HL-60 (cell line): ENCODE measurements at regions not wholly inside any gene's neighbourhood (a gene's known extent, or its start where the extent isn't known, plus 50 kb on each side); places are given as distances from the start of the nearest gene placed in this dataset.

ENCODE experiments used
- DNase-seq, 2 experiments: peaks; one replicate each; pipeline ENCODE4 v3.0.0-alpha.2; 2010 to 2020; ENCODE audit warnings: low read depth in 1 of 2, low spot score in 1 of 2
- H3K27ac ChIP-seq: fragments of 250-450 bp; sonication (Bioruptor Pico); replicated peaks from 2 replicates; pipeline ENCODE4 v1.5.1; 2020; ENCODE audit warnings: mild to moderate bottlenecking, moderate library complexity
- H3K27me3 ChIP-seq: fragments of 250-450 bp; sonication (Bioruptor Pico); 2 replicates; pipeline ENCODE4 v1.5.1; 2021; ENCODE audit warnings: mild to moderate bottlenecking, moderate library complexity; ENCODE audit not compliant: insufficient read depth, poor library complexity, severe bottlenecking
- H3K4me3 ChIP-seq: replicated peaks from 2 replicates; pipeline ENCODE4 v1.5.1; 2011; ENCODE audit warnings: mild to moderate bottlenecking, control low read depth, low read length; ENCODE audit not compliant: insufficient read depth
- GABPA ChIP-seq: IDR thresholded peaks from 2 replicates; pipeline ENCODE4 v1.6.1; 2012; ENCODE audit warnings: low read depth
- POLR2AphosphoS5 ChIP-seq: IDR thresholded peaks from 2 replicates; pipeline ENCODE4 v1.6.1; 2012; ENCODE audit warnings: low read depth
- REST ChIP-seq: IDR thresholded peaks from 2 replicates; pipeline ENCODE4 v1.6.1; 2012; ENCODE audit warnings: low read depth; ENCODE audit not compliant: insufficient replicate concordance
- SPI1 ChIP-seq: IDR thresholded peaks from 2 replicates; pipeline ENCODE4 v1.6.1; 2012; ENCODE audit warnings: low read depth, mild to moderate bottlenecking, borderline replicate concordance
- TF ChIP-seq, protein P1 (sequence below): IDR thresholded peaks from one replicate; pipeline ENCODE4 v1.5.1; 2011; ENCODE audit warnings: low read length, control low read depth, inconsistent platforms; ENCODE audit not compliant: insufficient read depth

DNA sequence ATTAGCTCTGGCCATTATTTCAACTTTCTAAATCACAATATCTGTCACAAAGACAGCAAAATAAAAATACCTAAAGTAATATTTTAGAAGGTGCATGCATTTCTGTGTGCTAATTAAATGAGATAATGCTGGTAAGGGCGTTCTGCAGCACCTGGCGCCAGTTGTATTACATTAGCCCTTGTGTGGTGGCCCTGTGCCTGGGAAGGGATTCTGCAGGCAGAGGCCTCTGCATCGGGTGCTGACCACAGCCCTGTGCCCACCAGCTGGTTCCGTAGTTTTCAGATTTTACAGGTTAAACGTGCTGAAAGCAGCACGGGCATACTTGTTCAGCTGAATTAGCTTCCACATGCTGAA, 157.7 kb upstream of the PRKCQ start:
- no peak for TF ChIP-seq SPI1
- TF ChIP-seq, protein P1, sequence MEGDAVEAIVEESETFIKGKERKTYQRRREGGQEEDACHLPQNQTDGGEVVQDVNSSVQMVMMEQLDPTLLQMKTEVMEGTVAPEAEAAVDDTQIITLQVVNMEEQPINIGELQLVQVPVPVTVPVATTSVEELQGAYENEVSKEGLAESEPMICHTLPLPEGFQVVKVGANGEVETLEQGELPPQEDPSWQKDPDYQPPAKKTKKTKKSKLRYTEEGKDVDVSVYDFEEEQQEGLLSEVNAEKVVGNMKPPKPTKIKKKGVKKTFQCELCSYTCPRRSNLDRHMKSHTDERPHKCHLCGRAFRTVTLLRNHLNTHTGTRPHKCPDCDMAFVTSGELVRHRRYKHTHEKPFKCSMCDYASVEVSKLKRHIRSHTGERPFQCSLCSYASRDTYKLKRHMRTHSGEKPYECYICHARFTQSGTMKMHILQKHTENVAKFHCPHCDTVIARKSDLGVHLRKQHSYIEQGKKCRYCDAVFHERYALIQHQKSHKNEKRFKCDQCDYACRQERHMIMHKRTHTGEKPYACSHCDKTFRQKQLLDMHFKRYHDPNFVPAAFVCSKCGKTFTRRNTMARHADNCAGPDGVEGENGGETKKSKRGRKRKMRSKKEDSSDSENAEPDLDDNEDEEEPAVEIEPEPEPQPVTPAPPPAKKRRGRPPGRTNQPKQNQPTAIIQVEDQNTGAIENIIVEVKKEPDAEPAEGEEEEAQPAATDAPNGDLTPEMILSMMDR, result no peak
- no peak for TF ChIP-seq GABPA
- no peak for TF ChIP-seq POLR2AphosphoS5
- TF ChIP-seq REST, result no peak
- Histone ChIP-seq H3K27ac (no peak overlapping the region), H3K4me3 (no peak overlapping the region), H3K27me3 (no peaks in the 10 kb centered on the region)
- no peak for DNase-seq

GRCh38 chr10:6737080-6737641, 157.1 kb upstream of the PRKCQ start:
- TF ChIP-seq POLR2AphosphoS5, result no peak
- TF ChIP-seq, protein P1, result no peak
- no peak for TF ChIP-seq GABPA
- no peak for TF ChIP-seq REST
- TF ChIP-seq SPI1, result no peak
- no peak for DNase-seq
- no peak overlapping the region for H3K27ac ChIP-seq
- no peak overlapping the region for H3K4me3 ChIP-seq
- no peaks in the 10 kb centered on the region for H3K27me3 ChIP-seq

- TF ChIP-seq POLR2AphosphoS5 (no peak), REST (no peak), SPI1 (no peak), GABPA (no peak)
- TF ChIP-seq, protein P1, result no peak
- DNase-seq, result no peak
- no peaks in the 10 kb centered on the region for H3K27me3 ChIP-seq
- no peak overlapping the region for H3K27ac ChIP-seq
- H3K4me3 ChIP-seq, result no peak overlapping the region
Measured at GRCh38 chr10:6734286-6734685, 154.2 kb upstream of the PRKCQ start.
